ENCODE measurements at regions not wholly inside any gene's neighbourhood (a gene's known extent, or its start where the extent isn't known, plus 50 kb on each side); places are given as distances from the start of the nearest gene placed in this dataset.

DNA sequence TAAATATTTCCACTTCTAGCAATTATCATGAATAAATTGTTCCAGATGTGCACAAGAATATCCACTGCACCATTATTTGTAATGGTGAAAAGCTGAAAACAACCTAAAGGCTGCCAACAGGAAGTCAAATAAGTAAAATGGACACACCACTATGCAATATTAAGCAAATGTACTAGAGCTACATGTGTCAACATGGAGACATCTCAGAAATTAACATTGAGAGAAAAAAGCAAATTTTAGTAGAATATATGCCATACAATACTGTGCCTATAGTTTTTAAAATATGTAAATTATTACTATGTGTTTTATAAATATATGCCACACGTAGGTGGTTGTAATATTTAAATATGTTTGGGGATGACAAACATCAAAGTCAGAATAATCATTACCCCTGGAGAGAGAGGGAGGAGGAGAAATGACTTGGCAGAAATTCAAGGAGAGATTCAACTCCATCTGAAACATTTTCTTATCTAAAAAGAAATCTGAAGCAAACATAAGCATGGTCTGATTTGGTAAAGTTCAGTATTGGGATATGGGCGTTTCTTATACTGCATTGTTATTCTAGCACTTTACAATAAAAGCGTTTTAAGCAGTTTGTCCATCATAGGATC lies 475.5 kb downstream of the QKI start:
- TF ChIP-seq, protein P1, sequence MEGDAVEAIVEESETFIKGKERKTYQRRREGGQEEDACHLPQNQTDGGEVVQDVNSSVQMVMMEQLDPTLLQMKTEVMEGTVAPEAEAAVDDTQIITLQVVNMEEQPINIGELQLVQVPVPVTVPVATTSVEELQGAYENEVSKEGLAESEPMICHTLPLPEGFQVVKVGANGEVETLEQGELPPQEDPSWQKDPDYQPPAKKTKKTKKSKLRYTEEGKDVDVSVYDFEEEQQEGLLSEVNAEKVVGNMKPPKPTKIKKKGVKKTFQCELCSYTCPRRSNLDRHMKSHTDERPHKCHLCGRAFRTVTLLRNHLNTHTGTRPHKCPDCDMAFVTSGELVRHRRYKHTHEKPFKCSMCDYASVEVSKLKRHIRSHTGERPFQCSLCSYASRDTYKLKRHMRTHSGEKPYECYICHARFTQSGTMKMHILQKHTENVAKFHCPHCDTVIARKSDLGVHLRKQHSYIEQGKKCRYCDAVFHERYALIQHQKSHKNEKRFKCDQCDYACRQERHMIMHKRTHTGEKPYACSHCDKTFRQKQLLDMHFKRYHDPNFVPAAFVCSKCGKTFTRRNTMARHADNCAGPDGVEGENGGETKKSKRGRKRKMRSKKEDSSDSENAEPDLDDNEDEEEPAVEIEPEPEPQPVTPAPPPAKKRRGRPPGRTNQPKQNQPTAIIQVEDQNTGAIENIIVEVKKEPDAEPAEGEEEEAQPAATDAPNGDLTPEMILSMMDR (IDR thresholded peaks at IDR 0.05): no peak
- no peak for TF ChIP-seq POLR2A (IDR thresholded peaks at IDR 0.05)

All from tibial nerve (tissue), 3 donors.